GM18858 (cell line): ENCODE measurements at regions not wholly inside any gene's neighbourhood (a gene's known extent, or its start where the extent isn't known, plus 50 kb on each side); places are given as distances from the start of the nearest gene placed in this dataset.

Experiments
- ATAC-seq: cut with Tn5 transposase; IDR thresholded peaks from one replicate; pipeline ENCODE4 v1.9.1; 2021; ENCODE audit not compliant: unreplicated experiment

DNA sequence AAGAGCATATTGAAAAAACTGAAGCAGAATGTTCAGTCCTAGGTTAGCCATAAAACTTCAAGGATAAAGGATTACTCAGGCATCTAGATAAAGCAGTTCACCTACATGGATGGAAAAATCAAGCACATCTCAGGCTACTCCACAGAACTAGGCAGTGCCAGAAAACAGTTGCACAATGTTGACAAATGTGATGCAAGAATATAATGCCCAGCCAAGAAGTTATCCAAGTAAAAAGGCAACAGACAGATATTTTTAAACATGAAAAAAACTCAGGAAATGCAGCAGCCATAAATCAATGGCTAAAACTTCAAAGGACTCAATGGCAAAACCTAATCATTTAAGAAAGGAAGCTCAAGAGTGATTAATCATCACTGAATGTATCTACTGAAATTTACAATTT is 456.0 kb upstream of the FAM241A start:
- ATAC-seq = no peak

DNA sequence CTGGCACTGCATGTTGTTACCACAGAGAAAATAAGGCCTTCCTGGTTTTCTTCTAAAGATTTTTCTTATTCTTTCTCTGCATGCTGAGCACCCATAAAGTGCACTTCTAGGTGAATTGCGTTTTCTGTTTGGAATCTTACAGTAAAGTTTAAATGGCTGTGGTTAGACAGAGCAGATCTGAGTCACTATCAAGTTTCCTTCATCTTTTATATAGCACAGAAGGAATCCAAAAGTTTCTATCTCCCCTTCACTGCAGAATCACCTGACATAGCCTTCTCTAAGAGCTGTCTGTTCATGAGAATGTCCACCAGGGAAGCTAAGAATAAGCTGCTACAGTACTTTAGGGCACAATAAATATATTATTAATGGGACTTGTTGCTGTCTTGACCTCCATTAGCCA is 455.5 kb upstream of the FAM241A start:
- ATAC-seq = no peak

DNA sequence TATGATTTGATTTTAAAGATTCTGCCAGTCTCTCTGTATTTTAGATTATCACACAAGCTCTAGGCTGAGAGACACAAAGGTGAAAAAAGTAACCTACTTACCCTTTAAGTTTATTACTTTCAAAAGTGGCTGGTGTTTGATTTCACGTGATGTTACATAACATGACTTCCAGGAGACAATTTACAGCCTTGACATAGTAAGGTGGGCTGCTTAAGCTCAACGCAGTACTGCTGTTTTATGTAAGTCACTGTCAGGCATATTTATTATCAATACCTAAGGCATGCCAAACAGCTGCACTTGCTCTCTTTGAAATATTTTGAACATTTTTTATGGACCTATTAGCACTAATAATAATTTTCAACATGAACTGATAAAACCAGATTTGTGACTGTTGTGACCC is 451.5 kb upstream of the FAM241A start:
- no peak for ATAC-seq

DNA sequence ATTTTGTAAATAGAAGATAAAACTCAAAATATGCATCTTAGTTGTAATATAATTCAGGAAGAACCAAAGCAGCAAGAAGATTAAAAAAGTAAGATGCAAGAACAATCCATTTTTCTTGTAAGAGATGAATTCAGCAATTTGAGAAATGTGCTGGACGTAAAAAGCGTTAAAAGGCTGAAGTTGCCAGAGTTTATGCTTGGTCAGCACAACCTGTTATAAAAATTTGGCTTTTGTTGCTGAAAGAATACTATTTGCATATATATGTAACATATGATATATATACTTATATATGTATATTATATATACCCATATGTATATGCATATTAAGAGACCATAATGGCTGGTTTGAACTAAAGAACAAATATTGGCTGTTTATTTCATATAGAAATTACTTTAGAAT is 449.6 kb upstream of the FAM241A start:
- ATAC-seq = no peak

DNA sequence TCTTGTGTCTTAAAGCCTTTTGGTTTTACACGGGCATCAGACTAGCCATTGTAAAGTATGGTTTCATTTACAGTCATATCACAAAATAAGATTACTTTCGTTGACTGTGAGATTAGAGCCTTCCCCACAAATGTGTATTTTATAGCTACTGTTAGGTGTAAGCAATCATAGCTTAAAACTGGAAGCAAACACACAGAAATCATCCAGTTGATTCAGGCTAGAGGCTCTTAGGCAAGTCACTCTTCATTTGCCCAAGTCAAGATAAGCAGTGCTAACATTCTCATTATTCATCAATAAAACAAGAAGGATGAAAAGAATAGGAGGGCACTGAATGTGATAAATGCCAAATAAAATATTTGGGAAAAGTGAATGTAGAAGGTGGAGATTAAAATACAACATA is 448.7 kb upstream of the FAM241A start:
- no peak for ATAC-seq

DNA sequence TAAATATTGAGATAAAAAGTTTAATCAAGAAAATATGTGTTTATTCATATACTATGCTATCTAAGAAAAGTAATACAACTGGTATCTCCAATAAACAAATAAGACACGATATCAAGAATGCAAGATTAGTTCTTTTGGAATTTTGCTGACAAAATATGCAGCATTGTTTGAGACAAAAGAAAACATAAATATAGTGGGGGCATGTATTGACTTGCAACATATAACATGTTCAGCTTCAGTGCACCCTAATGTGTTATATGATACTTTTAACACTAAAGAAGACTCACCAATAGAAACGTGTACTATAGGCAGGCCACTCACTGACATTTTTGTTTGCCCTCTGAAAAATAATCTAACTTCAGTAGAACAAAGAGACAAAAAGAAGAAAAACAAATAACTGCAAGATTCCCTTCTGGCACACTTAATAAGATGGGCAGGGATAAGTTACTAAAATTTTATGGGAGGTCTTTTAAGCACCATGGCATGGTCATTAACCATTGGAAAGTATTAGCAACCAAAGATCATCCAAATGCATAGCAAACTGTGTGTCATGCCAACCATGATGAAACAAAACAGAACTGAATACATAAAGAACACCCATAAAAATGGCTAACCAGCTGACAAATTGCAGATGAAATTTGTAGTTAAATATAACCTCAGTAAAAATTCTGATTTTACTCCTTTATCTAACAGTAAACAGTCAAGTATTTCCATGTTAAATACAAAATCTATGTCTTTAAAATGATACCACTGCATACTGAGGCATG is 447.9 kb upstream of the FAM241A start:
- no peak for ATAC-seq

DNA sequence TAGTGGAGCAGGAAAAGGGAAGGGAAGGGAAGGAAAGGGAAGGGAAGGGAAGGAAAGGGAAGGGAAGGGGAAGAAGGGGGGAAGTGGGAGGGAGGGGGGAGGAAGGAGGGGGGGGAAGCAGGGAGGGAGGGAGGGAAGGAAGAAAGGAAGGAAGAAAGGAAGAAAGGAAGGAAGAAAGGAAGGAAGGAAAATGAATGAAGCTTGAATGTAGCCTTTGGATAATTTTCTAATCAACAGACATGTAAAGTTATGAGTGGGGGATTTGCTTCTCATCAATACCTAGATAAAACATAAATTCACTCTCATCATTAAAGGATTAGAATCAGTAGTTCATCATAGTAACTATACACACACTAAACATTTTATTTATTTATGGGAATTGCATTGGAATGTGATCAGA is 446.9 kb upstream of the FAM241A start:
- no peak for ATAC-seq

DNA sequence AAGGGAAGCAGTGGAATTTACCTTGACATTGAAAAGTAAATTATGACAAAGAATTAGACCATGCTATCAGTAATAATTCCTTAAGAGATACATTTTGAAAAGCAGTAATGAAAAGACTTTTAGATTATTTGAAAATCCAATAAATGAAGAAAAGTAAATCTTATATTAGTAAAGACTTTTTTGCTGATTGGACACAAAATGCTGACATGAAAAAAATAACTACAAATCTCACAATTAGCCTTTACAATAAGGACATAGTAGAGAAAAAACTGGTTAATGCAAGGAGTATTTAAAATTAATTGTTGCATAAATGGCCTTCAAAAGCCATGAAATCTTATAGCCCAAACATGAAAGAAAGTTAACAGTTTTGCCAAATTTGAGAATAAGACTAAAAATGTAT is 446.1 kb upstream of the FAM241A start:
- no peak for ATAC-seq

DNA sequence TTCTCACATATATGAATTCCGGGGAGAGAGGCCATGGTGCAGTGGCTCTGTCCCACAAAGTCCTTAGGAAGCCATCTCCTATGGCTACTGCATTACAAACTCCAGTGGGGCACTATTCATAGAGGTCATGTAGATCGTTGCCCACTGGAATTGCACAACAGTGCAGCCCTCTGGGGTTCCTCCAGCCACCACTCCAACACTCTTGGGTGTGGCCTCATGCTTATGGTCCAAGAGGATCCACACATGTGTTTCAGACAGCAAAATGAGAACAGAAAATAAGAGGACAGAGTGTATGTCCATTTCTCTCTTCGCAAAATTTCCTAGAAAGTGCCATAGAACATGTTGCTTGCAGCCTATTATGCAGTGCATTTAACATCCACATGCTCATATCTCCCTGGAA is 444.2 kb upstream of the FAM241A start:
- no peak for ATAC-seq

DNA sequence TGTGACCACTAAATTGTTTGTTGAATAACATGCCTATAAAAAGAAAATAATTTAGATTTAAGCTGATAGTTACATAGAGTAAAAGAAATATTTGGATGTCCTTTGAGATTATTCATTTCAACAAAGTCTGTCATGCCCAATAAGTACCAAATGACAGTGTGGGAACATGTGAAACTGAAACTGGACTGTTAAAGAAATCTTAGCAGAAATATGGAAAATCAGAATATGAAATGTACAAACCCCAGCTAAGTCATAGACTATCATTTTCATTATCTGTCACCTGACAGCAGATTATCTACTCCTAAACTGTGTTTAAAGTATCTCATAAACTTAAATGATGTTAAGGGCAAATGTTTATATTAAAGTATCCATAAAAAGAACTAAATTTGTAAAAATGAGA is 437.8 kb upstream of the FAM241A start:
- no peak for ATAC-seq

DNA sequence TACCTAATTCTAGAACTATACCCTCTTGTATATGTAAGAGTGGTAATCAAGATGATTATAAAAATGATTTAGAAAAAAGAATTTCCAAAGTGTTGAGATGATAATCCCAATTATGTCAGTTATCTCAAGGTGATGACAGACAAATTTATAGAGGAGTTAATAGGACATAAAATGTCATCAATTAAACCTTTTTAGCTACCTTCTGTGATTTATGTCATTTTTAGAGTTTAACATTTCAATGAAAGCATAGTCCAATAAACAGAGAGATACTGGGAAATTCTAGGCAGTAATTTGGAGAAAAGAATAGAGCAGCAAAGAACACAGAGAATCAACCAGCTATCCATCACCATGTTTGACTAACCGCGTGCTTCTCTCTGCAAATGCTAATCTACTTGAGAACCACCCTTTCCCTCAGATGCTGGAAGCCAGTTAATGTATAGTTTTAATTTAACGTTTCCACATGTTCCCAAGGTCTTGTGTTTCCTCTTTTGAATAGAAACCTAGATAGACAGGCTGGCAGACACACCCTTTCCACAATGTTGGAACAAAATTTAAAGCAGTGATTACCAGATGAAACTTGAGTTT is 433.1 kb upstream of the FAM241A start:
- ATAC-seq = no peak

DNA sequence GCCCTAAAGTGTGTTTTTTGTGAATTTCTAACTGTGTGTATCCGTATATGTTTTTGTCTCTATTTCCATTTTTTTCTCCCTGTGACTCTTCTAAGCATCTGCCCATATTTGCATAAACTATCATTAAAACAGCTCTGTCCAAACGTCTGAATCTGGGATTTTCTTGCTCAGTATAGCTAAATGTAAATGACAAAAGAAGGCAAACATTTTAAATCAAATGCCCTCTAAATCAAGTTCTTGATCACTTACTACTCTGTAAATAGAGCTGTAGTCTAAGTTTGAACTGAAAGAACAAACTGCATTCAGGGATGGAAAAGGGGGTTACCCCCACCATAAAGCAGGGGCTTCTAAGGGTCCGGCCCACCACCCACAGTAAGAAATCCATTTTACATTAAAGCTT is 432.0 kb upstream of the FAM241A start:
- ATAC-seq = no peak

DNA sequence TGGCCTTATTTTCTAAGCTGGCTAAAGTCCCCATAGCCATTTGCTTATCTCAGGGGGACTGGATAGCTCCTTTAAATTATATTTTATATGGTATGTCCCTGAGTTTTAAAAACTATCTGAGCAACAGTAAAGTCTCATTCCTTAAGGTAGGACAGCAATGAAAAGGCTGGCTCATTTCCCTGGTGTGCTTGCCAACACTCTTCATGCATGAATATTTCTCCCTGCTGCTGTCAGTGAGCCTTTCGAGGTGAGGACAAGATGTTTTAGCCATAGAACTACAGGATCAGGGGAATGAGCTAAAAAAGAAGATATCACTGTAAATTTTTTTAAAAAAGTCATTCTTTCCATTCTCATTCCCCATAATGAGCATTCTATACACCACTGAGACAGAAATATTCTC is 427.3 kb upstream of the FAM241A start:
- ATAC-seq = no peak

DNA sequence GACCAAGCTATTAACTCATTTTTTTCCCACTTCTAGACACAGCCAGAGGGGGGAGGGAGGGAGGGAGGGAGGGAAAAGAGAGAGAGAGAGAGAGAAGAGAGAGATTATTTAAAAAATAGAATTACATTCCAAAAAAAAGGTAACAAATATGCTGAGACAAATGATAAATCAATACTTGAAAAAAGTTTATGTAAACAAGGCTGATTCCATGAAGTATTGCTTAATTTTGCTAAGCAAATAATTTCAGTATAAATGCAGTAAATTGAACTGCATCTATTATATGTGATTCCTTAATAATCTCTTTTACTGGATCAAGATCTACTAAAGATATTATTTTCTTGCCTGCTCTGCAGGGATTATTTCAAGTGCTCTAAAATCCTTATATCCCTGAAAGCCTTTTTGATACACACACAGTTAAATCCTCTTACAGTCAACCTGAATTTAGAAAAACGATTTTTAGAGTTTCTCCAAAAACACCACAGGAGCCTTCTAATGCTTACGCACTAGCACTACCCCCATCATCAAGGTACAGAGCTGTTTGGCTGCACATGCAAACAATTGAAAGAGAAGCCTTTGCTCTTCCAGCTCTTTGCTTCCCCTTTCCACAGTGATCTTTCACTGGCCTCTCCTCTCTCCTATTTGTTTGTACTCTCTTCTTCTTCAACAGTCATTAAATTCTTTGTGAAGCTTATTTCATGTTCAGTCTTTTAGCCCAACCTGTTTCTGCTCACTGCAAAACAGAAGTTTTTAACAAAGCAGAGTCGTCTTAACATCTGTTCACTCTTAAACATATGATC is 426.3 kb upstream of the FAM241A start:
- ATAC-seq = no peak

DNA sequence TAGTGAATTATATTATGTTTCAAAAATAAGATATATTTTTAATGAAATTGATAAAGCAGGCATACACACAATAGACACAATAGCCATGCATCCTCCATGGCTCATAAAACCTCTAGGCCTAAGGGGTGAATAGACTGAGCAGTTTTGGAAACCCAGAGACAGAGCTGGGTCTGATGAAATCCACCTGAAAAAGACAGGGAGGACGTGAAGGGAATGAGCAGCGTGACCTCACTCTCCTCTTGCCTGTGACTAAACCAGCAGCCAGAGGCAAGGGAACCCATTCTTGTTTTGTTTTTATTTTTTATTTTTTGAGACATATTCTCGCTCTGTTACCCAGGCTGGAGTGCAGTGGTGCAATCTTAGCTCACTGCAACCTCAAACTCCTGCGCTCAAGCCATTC is 424.4 kb upstream of the FAM241A start:
- ATAC-seq = no peak

DNA sequence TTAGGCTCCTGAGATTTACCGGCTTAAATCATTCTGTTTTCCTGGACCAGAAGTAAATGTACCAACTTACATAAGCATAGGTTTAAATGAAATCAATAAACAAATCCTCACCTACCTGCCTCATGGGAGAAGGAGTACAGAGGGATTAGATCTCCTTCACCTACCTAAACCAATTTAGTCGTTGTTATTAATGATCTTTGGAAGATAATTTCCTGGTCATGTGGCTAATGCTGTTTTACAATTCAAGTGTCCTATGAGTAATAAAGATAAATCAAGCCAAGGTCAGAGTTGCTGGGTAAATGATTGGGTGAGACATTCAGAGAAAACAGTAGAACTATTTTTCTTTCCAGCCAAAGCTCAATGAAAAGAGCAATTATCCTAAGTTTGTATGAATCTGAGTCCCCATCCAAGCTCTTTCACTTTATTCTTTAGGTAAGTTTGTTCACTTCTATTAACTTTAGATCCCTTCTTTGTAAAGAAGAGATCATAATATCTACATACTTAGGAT is 423.0 kb upstream of the FAM241A start:
- no peak for ATAC-seq

DNA sequence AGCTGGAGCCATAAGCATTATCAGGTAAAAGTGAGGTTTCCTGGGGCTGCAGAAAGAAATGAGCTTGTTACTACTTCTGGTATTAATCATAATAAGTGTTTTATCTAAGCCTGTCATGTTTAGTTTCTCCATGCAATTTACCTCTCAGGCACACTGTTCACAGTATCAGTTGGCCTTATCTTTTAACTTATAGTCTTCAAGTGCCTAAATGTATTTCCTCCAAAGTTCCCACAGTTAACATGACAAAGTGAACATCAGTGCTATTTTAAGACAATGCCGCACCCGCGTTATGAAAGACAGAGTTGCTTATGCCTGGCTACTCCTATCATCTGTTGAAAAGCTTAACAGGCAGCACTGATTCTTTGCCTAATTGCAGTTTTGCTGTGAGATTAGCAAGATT is 408.7 kb upstream of the FAM241A start:
- ATAC-seq = no peak

DNA sequence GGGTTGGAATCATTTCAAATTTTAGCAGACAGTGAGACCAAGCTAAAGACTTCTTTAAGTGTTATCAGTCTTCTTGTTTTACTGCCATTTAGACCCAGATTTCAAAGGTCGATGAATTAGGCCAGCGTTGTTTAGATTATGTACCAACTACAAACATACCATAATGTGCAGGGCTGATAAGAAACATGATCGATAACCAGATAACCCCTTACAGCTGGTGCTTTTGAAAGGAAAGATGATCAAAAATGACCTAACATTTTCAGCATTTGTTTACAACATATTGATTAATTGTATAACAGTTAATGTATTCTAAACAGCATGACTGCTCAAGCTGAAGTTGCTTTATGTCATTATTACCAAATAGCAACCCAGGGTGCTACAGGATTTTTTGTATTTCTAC is 400.4 kb upstream of the FAM241A start:
- no peak for ATAC-seq

DNA sequence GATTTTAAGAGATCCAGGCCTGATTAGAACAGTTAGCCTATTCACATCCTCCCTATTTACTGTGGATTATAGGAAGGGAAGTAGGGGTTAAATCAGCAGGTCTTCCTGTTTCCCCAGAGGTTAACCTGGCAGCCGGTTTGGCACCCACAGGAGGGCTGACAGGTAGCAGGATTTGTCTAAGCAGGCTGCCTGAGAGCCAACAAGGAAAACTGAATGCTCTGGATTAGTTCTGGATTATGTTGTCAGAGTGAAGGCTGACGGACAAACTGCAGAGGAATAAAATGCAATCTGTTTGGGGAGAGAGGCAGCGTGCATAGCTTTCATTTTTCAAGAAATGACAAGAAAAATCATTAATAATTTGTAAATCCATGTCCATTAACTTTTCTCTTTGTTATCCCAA is 397.1 kb upstream of the FAM241A start:
- no peak for ATAC-seq

DNA sequence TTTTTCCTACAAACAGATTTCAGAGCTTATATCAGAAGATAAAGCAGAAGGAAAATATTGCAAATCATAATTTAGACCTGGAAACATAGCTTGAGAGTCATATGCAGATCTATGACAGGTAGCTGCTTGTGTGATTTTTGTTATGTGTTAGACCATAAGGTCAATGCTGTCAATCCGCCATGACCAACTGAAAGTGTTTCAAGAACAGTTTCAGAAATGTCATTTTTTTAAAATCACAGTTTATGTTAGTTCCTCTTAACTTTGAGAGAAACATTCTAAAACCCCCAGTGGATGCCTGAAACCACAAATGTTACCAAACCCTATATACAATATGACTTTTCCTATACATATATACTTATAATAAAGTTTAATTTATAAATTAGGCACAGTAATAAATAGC is 391.3 kb upstream of the FAM241A start:
- ATAC-seq = no peak

DNA sequence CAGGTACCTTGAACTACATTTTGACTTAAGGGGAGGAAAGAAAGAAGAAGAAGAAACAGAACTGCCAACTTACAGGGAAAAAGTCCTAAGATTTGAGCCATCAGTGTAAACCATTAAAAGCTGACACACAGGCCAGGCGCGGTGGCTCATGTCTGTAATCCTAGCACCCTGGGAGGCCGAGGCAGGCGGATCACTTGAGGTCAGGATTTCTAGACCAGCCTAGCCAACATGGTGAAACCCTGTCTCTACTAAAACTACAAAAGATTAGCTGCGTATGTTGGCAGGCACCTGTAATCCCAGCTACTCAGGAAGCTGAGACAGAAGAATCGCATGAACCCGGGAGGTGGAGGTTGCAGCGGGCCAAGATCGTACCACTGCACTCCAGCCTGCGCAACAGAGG is 389.7 kb upstream of the FAM241A start:
- no peak for ATAC-seq

DNA sequence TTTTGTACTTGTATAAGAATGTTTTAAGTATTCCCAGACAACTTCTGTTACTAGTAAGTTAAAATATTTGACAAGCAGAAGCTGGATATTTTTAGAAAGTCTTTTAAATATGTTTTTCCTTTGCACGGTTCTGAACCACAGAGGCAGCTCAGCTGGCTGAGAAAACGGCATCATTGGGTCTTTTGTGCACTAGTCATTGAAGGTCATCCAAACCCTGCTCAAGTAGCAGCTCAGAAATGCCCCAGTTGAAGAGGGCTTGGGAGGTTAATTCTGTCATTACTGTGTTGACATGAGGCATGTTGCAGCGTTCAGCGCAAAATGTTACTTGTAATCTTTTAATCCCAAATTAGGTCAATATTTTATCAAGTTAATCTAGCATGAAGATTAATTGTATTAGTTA is 383.7 kb upstream of the FAM241A start:
- ATAC-seq = no peak
